Peyer's patch (tissue), 4 donors: ENCODE measurements at regions not wholly inside any gene's neighbourhood (a gene's known extent, or its start where the extent isn't known, plus 50 kb on each side); places are given as distances from the start of the nearest gene placed in this dataset.

Experiments
- CTCF ChIP-seq, 6 experiments: fragments of 450-650 bp in 4 of 6; fragments of 200-600 bp in 2 of 6; sonication (generic) in 1 of 6; IDR thresholded peaks; one replicate each; pipeline ENCODE4 v1.5.1; 2017 to 2019; ENCODE audit warnings: antibody characterized with exemption in 6 of 6, mild to moderate bottlenecking in 3 of 6, moderate library complexity in 1 of 6
- POLR2A ChIP-seq, 2 donors: fragments of 450-650 bp; IDR thresholded peaks; one replicate each; pipeline ENCODE4 v1.5.1; 2017; ENCODE audit warnings: antibody characterized with exemption in 2 of 2, mild to moderate bottlenecking in 2 of 2, moderate library complexity in 2 of 2

- TF ChIP-seq CTCF (IDR thresholded peaks at IDR 0.05) (no peak), POLR2A (IDR thresholded peaks at IDR 0.05) (no peak)
Observed at GRCh38 chr5:107169867-107170266, 500.9 kb downstream of the EFNA5 start.
